Uterus (tissue), 2 donors: ENCODE measurements at regions not wholly inside any gene's neighbourhood (a gene's known extent, or its start where the extent isn't known, plus 50 kb on each side); places are given as distances from the start of the nearest gene placed in this dataset.

Experiments used
- CTCF ChIP-seq, 4 experiments: fragments of 200-600 bp in 2 of 4; fragments of 450-650 bp in 2 of 4; sonication (generic) in 2 of 4; IDR thresholded peaks; one replicate each; pipeline ENCODE4 v1.5.1; 2016 to 2019; ENCODE audit warnings: antibody characterized with exemption in 4 of 4, mild to moderate bottlenecking in 2 of 4, moderate library complexity in 1 of 4
- POLR2A ChIP-seq, 2 donors: fragments of 450-650 bp; IDR thresholded peaks; one replicate each; pipeline ENCODE4 v1.6.1; 2016; ENCODE audit warnings: antibody characterized with exemption in 2 of 2, mild to moderate bottlenecking in 1 of 2, moderate library complexity in 1 of 2

- no peak for TF ChIP-seq CTCF (IDR thresholded peaks at IDR 0.05)
- no peak for TF ChIP-seq POLR2A (IDR thresholded peaks at IDR 0.05)
Measured at GRCh38 chr6:88358846-88359245, 192.7 kb upstream of the CNR1 start.
